ENCODE measurements at regions not wholly inside any gene's neighbourhood (a gene's known extent, or its start where the extent isn't known, plus 50 kb on each side); places are given as distances from the start of the nearest gene placed in this dataset.

- H3K27me3 ChIP-seq (ENCODE audit: control insufficient read depth in 2 of 2, insufficient read depth in 2 of 2, low read length in 2 of 2), result no peaks in the 10 kb centered on the region
- CTCF ChIA-PET, result no interaction called here
- H3K4me1 ChIP-seq (ENCODE audit: control insufficient read depth, extremely low read depth, insufficient read depth, low read length), result no peaks in the 10 kb centered on the region
Measured at GRCh38 chr15:25510146-25510545, 71.3 kb upstream of the UBE3A start.

More at GRCh38 chr15:25510146-25510545, 71.3 kb upstream of the UBE3A start:
- Histone ChIP-seq H3K4me2 (ENCODE audit: insufficient read depth, low read length) (no peak overlapping the region), H3K9ac (replicated peaks; ENCODE audit: extremely low read depth, insufficient read depth, low read length) (no peak overlapping the region), H3K9me1 (replicated peaks; ENCODE audit: control insufficient read depth, extremely low read depth, insufficient read depth, low read length) (no peaks in the 10 kb centered on the region), H3K79me2 (ENCODE audit: control insufficient read depth, insufficient read depth, low read length) (no peaks in the 10 kb centered on the region), H3K9me3 (replicated peaks; ENCODE audit: control insufficient read depth, insufficient read depth, low read length) (no peaks in the 10 kb centered on the region), H3K36me3 (ENCODE audit: control insufficient read depth in 2 of 2, extremely low read depth in 1 of 2, insufficient read depth in 2 of 2, low read length in 2 of 2) (no peaks in the 10 kb centered on the region), H3K4me3 (replicated peaks in 1 of 3; ENCODE audit: insufficient read depth in 1 of 3, low read depth in 1 of 3, low read length in 3 of 3) (no peak overlapping the region), H3K27ac (ENCODE audit: insufficient read depth, low read depth, low read length) (no peak overlapping the region), H4K20me1 (replicated peaks; ENCODE audit: control insufficient read depth, extremely low read depth, insufficient read depth, low read length) (no peaks in the 10 kb centered on the region), H2AFZ (ENCODE audit: low read depth, low read length) (no peak overlapping the region)
- no TSS peak for BruUV-seq (replicated peaks)
- dilution Hi-C loops (cut with MboI; ENCODE audit: extremely low pct_ligation_motif_present, low sequenced_read_pairs), result no loop called here
- no peak for FAIRE-seq
- DNase-seq (ENCODE audit: low read depth, low spot score), result no peak
- TF ChIP-seq MYC (IDR thresholded peaks at IDR 0.05; ENCODE audit: low read depth, low read length) (no peak), EZH2 (IDR thresholded peaks at IDR 0.05; ENCODE audit: borderline replicate concordance, low read depth, low read length, severe bottlenecking) (no peak), GATA2 (IDR thresholded peaks at IDR 0.05; ENCODE audit: insufficient read depth, insufficient read length, low read depth, low read length) (no peak), CTCF (IDR thresholded peaks at IDR 0.05; ENCODE audit: extremely low read depth in 1 of 2, insufficient read depth in 1 of 2, low read depth in 1 of 2, low read length in 2 of 2) (no peak), FOS (IDR thresholded peaks at IDR 0.05; ENCODE audit: borderline replicate concordance, insufficient read depth, low read length) (no peak), JUN (IDR thresholded peaks at IDR 0.05; ENCODE audit: borderline replicate concordance, insufficient read depth, insufficient read length, low read depth) (no peak), POLR2AphosphoS5 (IDR thresholded peaks at IDR 0.05; ENCODE audit: insufficient read depth, low read depth, low read length) (no peak), POLR2A (IDR thresholded peaks at IDR 0.05; ENCODE audit: low read depth, low read length) (no peak)
- TF ChIP-seq, protein P1, sequence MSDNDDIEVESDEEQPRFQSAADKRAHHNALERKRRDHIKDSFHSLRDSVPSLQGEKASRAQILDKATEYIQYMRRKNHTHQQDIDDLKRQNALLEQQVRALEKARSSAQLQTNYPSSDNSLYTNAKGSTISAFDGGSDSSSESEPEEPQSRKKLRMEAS (IDR thresholded peaks at IDR 0.05; ENCODE audit: insufficient read depth, insufficient read length), result no peak
- POLR2A ChIA-PET, result no interaction called here
- intact Hi-C loops (cut with micrococcal nuclease), result no loop called here
